ENCODE measurements at regions not wholly inside any gene's neighbourhood (a gene's known extent, or its start where the extent isn't known, plus 50 kb on each side); places are given as distances from the start of the nearest gene placed in this dataset.

- Mint-ChIP-seq H3K4me1 (ENCODE audit: unreplicated experiment) (peaks cover 8% of the 10 kb centered on the region), H3K4me3 (no peak overlapping the region), H3K27me3 (no peaks in the 10 kb centered on the region), H3K36me3 (no peaks in the 10 kb centered on the region), H3K27ac (no peak overlapping the region), H3K9me3 (no peaks in the 10 kb centered on the region)
- no peak for TF ChIP-seq CTCF (conservative IDR thresholded peaks at IDR 0.05)
- DNase-seq (ENCODE audit: extremely low spot score, unreplicated experiment), result no peak
Measured at GRCh38 chr3:17947833-17948232, 205.4 kb upstream of the TBC1D5 start.

- H3K27me3 Mint-ChIP-seq, result no peaks in the 10 kb centered on the region
- no peak overlapping the region for H3K4me3 Mint-ChIP-seq
- no peaks in the 10 kb centered on the region for H3K9me3 Mint-ChIP-seq
- no peak overlapping the region for H3K27ac Mint-ChIP-seq
- H3K36me3 Mint-ChIP-seq, result no peaks in the 10 kb centered on the region
- H3K4me1 Mint-ChIP-seq (ENCODE audit: unreplicated experiment), result peaks cover 8% of the 10 kb centered on the region
- no peak for DNase-seq (ENCODE audit: extremely low spot score, unreplicated experiment)
- no peak for TF ChIP-seq CTCF (conservative IDR thresholded peaks at IDR 0.05)
Measured at GRCh38 chr3:17946619-17947018, 204.2 kb upstream of the TBC1D5 start.

- Mint-ChIP-seq H3K4me1 (ENCODE audit: unreplicated experiment) (peaks cover 8% of the 10 kb centered on the region), H3K36me3 (no peaks in the 10 kb centered on the region), H3K27ac (no peak overlapping the region), H3K4me3 (no peak overlapping the region), H3K27me3 (no peaks in the 10 kb centered on the region), H3K9me3 (no peaks in the 10 kb centered on the region)
- no peak for TF ChIP-seq CTCF (conservative IDR thresholded peaks at IDR 0.05)
- DNase-seq (ENCODE audit: extremely low spot score, unreplicated experiment), result no peak
Measured at GRCh38 chr3:17945799-17946399, 203.5 kb upstream of the TBC1D5 start.

- no peak for DNase-seq (ENCODE audit: extremely low spot score, unreplicated experiment)
- no peak for TF ChIP-seq CTCF (conservative IDR thresholded peaks at IDR 0.05)
- H3K36me3 Mint-ChIP-seq, result no peaks in the 10 kb centered on the region
- no peaks in the 10 kb centered on the region for H3K9me3 Mint-ChIP-seq
- H3K27me3 Mint-ChIP-seq, result no peaks in the 10 kb centered on the region
- peaks cover 8% of the 10 kb centered on the region for H3K4me1 Mint-ChIP-seq (ENCODE audit: unreplicated experiment)
- H3K4me3 Mint-ChIP-seq, result no peak overlapping the region
- H3K27ac Mint-ChIP-seq, result no peak overlapping the region
Measured at GRCh38 chr3:17945018-17945798, 202.8 kb upstream of the TBC1D5 start.

GRCh38 chr3:17942856-17943255, 200.4 kb upstream of the TBC1D5 start:
- H3K9me3 Mint-ChIP-seq, result no peaks in the 10 kb centered on the region
- no peaks in the 10 kb centered on the region for H3K27me3 Mint-ChIP-seq
- H3K4me1 Mint-ChIP-seq (ENCODE audit: unreplicated experiment), result no peaks in the 10 kb centered on the region
- no peak for TF ChIP-seq CTCF (conservative IDR thresholded peaks at IDR 0.05)
- H3K36me3 Mint-ChIP-seq, result no peaks in the 10 kb centered on the region
- no peak overlapping the region for H3K27ac Mint-ChIP-seq
- DNase-seq (ENCODE audit: extremely low spot score, unreplicated experiment), result no peak
- H3K4me3 Mint-ChIP-seq, result no peak overlapping the region
